GM03348 (cell line): ENCODE measurements at regions not wholly inside any gene's neighbourhood (a gene's known extent, or its start where the extent isn't known, plus 50 kb on each side); places are given as distances from the start of the nearest gene placed in this dataset.
"Not testable (repeated sequence)": the region's sequence is repeated elsewhere in the genome, so short reads cannot be mapped to it uniquely, and the experiment has no call there.

ENCODE experiments used
- DNase-seq: peaks from one replicate; pipeline ENCODE4 v3.0.0; 2012; ENCODE audit warnings: low spot score

DNA sequence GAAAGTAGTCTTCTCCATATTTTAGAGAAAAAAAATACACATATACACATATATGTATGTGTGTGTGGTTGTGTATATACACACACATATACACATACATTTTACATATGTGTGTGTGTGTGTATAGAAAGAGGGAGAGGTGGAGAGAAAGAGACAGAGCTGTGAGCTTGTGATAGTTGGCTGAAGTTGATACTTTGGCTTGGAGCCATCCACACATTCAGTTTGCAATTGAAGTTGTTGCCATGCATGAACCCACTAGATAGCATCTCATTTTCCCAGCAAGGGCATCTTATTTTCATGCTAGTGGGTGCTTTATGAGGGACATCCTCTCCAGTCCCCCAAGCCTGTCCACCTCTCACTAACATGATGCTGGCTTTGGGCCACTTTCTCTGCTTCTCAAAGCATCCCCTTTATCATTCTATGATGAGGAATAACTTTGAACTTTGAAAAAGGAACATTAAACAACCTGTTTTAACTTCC lies 228.6 kb downstream of the ZNF621 start:
- DNase-seq, result no peak

GRCh38 chr3:40753951-40754350 lies 229.2 kb downstream of the ZNF621 start:
- no peak for DNase-seq

GRCh38 chr3:40754994-40755393 lies 230.2 kb downstream of the ZNF621 start:
- no peak for DNase-seq

DNA sequence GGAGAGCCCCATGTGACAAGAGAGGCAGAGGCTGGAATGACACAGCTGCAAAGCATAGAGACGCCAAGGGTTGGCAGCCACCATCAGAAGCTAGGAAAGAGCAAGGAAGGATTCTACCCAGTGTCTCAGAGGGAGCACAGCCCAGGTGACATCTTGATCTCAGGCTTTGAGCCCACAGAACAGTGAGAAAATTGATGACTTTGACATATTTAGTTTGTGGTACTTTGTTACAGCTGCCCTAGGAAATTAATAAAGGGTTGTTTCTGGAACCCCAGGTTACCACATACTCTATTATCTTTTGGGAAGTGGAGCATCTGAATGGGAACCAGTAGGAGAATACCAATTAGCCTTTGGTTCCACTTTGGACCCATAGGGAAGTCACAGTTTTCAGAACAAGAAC lies 231.7 kb downstream of the ZNF621 start:
- DNase-seq, result no peak

GRCh38 chr3:40762771-40763170 lies 238.0 kb downstream of the ZNF621 start:
- DNase-seq, result not testable (repeated sequence)

DNA sequence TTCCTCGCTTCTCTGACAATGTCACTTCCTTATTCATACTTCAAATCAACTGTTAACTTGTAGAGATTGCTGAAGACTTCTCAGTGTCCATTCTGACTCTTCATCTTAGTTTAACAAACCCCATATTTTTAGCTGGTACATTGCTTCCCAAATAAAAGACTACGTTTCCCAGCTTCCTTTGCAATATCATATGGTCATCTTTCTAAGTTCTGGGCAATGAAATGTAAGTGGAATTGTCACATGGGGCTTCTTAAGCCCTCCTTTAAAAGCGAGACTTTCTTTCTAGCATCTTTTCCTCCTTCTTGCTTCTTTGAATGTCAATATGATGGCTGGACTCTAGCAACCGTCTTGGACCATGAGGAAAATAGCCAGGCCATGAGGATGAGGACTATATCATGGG lies 239.0 kb downstream of the ZNF621 start:
- DNase-seq, result no peak

DNA sequence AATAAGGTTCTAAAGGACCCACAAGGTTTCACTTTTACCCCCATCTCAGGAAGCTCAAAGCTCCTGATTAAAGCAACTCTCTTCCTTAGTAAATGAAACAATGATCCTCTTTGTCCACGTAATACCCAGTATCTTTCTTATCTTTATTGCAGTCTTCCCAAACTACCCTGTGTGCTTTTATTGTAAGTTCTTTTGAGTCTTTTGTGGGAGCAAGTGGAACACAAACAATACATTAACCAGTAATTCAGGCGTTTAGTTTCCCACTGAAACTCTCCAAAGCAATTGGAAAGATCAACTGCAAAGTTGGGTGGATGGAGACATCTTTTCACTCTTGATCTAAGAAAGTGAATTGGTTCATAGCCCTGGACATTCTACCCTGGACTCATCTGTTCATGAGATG lies 240.0 kb downstream of the ZNF621 start:
- DNase-seq, result no peak

GRCh38 chr3:40765884-40766283 lies 241.1 kb downstream of the ZNF621 start:
- DNase-seq, result no peak

DNA sequence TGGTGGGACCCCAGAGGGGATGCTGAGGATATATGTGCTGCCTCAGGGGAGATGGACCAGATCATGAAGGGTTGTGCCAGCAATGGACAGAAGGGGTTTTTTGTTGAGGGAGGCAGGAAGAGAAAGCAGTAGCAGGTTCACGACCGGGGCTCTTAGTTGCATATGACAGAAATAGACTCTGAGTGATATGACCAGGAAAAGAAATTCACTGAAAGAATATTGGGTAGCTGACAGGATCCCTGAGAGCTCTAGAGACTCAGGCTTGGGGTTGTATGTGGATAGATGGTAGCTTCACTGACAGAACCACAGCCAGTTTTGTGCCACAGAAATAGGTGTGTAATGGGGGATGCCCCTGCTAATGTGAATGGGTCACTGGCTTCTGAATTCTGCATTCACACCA lies 241.6 kb downstream of the ZNF621 start:
- DNase-seq, result no peak

DNA sequence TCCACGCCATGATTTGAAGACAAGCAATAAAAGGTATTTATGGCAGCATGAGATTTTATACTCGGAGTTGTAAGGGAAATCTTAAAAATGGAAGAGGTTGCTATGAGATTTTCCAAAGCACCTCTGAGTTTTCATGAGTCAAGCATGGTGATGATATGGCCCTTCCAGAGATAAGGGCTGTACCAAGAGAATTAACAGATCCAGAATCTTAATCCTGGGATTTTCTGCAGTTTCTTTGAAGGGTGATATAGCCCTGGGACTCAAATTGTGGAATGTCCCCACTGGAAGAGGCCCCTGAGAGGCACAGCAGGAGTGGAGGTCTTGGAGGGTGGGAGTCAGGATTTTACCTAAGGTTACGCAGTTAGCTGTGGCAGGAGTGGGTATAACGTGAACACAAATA lies 243.3 kb downstream of the ZNF621 start:
- no peak for DNase-seq

DNA sequence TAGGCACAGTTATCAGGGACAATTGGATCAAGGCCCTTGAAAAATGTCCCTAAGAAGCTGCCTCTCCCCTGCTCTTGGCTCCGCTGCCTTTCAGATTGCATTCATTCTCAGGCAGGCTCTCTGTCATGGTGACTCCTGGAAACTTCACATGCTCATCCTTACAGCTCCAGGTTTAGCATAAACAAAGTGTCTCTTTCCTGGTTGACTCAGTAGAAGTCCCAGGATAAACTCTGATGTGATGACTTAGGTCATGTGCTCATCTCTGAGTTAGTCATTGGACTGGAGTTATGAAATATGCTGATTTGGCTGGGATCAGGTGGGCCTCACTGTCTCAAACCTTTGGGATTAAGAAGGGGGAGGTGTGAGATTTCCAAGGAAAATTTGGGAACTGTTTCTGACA lies 243.8 kb downstream of the ZNF621 start:
- no peak for DNase-seq

GRCh38 chr3:40770061-40770460 lies 245.3 kb downstream of the ZNF621 start:
- no peak for DNase-seq

DNA sequence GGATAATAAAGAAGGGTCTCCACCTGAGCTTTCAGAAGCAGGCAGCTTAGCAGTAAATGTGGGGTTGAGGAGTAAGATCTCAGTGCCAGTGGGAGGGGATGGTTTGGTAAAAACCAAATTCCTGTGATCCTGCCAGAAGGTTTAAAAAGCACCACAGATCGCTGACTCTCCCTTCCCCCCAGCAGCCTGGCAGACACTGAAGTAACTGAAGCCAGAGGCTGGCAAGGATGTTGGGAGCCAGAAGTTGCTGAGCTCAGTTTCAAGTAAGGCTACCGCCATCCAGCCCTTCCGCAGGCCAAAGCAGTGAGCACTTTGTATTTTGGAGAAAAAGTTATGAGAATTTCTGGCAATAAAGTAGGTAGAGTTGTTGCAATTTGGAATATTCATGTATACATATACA lies 246.4 kb downstream of the ZNF621 start:
- no peak for DNase-seq

- DNase-seq, result no peak
Observed at GRCh38 chr3:40779039-40779438, 254.3 kb downstream of the ZNF621 start.

- peak; percentile 55 for DNase-seq
Observed at GRCh38 chr3:40780291-40780924, 255.6 kb downstream of the ZNF621 start.

- peak; percentile 39 for DNase-seq
Observed at GRCh38 chr3:40780925-40781406, 256.2 kb downstream of the ZNF621 start.

GRCh38 chr3:40782111-40782721 lies 257.5 kb downstream of the ZNF621 start:
- DNase-seq, result no peak

DNA sequence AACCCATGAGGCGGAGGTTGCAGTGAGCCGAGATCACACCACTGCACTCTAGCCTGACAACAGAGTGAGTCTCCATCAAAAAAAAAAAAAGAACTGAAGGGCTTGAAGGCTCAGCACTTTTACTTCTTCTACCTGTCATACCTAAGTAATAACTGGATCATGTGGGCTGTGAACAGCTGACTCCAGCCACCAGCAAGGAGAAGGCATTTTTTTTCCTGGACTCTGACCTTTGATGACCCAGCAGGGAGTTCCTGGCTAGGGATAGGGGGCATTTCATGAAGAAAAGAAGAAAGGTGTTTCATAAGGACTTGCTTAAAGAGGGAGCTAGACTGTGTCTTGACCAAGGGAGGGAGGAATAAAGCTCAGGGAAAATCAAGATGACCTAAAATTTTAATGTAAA lies 266.0 kb downstream of the ZNF621 start:
- no peak for DNase-seq

- DNase-seq, result no peak
Observed at GRCh38 chr3:40793730-40794129, 269.0 kb downstream of the ZNF621 start.

DNA sequence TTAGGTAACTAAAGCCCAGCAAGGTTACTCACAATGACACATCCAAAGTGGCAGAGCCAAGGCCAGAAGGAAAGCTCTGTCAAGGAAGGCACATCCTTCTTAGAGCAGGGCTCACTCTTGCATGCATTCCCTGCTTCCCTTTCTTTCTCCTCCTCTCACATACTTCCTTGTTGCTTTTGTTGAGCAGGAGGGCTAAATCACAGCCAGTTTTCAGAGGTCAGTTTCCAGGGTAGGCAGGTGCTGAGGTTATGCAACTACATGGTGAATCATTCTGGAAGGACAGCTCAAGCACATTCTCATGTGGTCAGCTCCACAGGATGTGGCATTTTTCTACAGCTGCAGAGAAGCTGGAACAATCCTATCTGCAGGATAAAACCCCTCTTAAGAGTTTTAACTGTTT lies 275.6 kb downstream of the ZNF621 start:
- peak; percentile 31 for DNase-seq

- DNase-seq, result no peak
Observed at GRCh38 chr3:40801284-40801741, 276.6 kb downstream of the ZNF621 start.

GRCh38 chr3:40803311-40803710 lies 278.6 kb downstream of the ZNF621 start:
- no peak for DNase-seq

DNA sequence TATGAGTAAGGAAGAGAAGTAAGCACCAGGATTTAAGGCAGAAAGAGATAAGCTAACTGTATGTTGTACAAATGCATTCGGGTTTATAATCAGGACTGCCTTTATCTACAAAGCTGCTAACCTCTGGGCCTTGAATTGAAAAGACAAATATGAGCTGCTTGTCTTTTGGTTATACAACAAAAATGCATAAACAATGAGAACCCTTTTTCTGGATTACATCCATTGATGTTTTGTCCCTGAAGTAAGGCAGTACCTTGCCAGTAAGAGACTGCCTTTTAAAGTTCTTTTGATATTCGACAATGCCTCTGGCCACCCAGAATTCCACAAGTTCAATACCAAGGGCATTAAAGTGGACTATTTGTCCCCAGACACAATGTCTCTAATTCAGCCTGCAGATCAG lies 280.7 kb downstream of the ZNF621 start:
- no peak for DNase-seq

DNA sequence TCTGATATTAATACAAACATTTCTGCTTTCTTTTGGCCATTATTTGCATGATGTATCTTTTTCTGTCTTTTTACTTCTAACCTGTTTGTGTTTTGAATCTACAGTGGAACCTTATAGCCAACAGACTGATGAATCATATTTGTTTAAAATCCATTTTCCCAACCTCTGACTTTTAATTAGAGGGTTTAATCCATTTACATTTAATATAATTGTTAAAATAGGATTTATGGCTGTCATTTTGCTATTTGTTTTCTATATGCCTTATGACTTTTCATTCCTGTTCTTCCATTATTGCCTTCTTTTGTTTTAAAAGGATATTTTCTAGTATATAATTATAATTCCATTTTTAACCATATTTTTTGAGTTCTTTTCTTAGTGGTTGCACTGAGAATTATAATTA lies 286.1 kb downstream of the ZNF621 start:
- DNase-seq, result no peak
